ENCODE measurements at regions not wholly inside any gene's neighbourhood (a gene's known extent, or its start where the extent isn't known, plus 50 kb on each side); places are given as distances from the start of the nearest gene placed in this dataset.

DNA sequence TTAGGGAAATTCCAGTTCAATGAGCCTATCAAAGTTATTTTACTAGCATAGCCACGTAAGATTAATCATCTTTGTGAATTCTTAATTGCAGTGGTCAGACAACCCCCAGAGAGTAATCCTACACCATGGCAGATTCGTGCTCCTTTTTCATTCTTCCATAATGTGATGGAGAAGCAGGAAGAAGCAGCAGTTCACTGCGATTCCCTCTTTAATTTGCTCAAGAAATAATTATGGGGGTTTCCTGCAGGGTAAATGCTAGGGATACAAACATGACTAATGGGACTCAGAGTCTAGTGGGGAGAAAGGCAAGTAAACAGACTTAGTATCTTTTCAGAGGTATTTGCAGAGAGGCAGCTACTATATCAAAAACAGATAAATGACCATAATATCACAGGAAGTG is 175.8 kb upstream of the HNRNPA3 start:
- no peak for ATAC-seq
- Histone ChIP-seq H3K9me3 (no peaks in the 10 kb centered on the region), H3K27ac (no peak overlapping the region), H3K27me3 (no peaks in the 10 kb centered on the region), H3K36me3 (no peaks in the 10 kb centered on the region), H3K4me1 (no peaks in the 10 kb centered on the region), H3K4me3 (no peak overlapping the region)
- TF ChIP-seq, protein P1, sequence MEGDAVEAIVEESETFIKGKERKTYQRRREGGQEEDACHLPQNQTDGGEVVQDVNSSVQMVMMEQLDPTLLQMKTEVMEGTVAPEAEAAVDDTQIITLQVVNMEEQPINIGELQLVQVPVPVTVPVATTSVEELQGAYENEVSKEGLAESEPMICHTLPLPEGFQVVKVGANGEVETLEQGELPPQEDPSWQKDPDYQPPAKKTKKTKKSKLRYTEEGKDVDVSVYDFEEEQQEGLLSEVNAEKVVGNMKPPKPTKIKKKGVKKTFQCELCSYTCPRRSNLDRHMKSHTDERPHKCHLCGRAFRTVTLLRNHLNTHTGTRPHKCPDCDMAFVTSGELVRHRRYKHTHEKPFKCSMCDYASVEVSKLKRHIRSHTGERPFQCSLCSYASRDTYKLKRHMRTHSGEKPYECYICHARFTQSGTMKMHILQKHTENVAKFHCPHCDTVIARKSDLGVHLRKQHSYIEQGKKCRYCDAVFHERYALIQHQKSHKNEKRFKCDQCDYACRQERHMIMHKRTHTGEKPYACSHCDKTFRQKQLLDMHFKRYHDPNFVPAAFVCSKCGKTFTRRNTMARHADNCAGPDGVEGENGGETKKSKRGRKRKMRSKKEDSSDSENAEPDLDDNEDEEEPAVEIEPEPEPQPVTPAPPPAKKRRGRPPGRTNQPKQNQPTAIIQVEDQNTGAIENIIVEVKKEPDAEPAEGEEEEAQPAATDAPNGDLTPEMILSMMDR (IDR thresholded peaks at IDR 0.05): no peak
- intact Hi-C loops (cut with DNase I): no loop called here
- DNase-seq: no peak

DNA sequence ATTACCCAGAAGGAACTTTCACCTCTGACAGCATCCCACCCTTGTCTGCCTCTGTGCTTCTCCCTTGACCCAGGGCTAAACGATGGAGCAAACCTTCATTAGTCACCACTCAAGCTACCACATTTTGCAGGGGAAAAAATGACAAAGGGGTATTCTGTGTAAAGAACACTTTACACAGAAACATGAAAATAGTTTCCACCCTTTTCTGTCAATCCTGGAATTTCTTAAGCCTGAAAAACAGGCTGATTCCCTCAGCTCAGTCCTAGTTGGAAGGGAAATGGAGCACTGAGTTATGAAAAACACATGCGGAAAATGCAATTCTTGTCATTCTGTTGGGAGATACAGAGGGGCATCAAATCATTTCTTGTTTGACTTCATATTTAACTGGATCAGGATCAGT is 175.0 kb upstream of the HNRNPA3 start:
- Histone ChIP-seq H3K36me3 (no peaks in the 10 kb centered on the region), H3K27ac (no peak overlapping the region), H3K27me3 (no peaks in the 10 kb centered on the region), H3K4me1 (no peaks in the 10 kb centered on the region), H3K4me3 (no peak overlapping the region), H3K9me3 (no peaks in the 10 kb centered on the region)
- ATAC-seq: no peak
- intact Hi-C loops (cut with DNase I): no loop called here
- TF ChIP-seq, protein P1 (IDR thresholded peaks at IDR 0.05): no peak
- DNase-seq: no peak

DNA sequence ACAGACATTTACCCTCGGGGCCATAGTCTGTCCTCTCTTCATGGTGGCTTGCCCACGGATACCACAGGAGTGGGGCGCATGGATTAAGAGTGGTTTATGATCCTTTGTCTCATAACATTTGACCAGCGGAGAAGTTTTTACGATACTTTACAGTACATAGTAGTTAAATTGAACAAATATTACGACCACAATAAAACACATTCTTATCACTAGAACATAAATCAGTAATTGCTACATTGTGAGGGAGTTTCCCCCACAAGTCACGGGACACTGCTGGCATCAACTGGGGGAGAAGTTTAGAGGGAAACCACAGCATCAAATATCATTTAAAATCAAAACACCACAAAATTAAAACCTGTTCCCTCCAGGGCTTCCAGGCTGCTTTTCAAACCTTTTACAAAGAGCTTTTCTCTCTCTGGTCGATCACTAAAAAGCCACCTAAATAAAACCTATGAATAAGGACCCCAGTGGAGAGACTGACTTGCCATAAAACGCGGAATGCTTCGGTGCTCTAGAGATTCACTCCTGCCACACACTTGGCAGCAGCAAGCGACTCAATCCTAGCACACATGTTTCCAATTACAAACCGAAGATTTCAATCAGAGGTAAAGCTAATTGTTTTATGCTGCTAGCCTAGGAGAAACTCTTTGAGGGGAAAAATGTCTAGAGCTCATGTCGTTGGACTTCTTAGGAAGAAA is 173.7 kb upstream of the HNRNPA3 start:
- H3K4me1 ChIP-seq: no peaks in the 10 kb centered on the region
- H3K4me3 ChIP-seq: no peak overlapping the region
- no peak overlapping the region for H3K27ac ChIP-seq
- no peaks in the 10 kb centered on the region for H3K27me3 ChIP-seq
- intact Hi-C loops (cut with DNase I): no loop called here
- DNase-seq: no peak
- H3K9me3 ChIP-seq: no peaks in the 10 kb centered on the region
- no peak for ATAC-seq
- TF ChIP-seq, protein P1 (IDR thresholded peaks at IDR 0.05): no peak
- no peaks in the 10 kb centered on the region for H3K36me3 ChIP-seq

DNA sequence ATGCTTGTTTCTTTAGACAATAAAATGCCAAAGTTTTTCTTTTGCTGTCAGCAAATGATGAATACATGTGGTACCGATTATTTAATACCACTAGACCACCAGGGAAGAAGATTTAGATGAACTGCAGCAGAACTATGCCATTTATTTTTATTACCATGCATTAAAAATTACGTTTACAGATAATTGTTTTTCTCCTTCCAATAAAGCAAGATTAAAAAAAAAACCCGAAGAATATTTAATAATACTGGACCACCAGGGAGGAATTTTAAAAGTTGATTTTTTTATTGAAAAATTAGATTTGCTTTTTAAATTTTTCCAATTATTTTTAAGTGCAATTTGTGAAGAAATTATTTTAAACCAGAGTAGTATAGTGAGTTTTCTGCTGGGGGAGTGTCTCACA is 170.3 kb upstream of the HNRNPA3 start:
- Histone ChIP-seq H3K27ac (no peak overlapping the region), H3K4me3 (no peak overlapping the region), H3K36me3 (no peaks in the 10 kb centered on the region), H3K4me1 (no peaks in the 10 kb centered on the region), H3K27me3 (no peaks in the 10 kb centered on the region), H3K9me3 (no peaks in the 10 kb centered on the region)
- ATAC-seq (no peak), DNase-seq (no peak)
- intact Hi-C loops (cut with DNase I): no loop called here
- TF ChIP-seq, protein P1 (IDR thresholded peaks at IDR 0.05): no peak

DNA sequence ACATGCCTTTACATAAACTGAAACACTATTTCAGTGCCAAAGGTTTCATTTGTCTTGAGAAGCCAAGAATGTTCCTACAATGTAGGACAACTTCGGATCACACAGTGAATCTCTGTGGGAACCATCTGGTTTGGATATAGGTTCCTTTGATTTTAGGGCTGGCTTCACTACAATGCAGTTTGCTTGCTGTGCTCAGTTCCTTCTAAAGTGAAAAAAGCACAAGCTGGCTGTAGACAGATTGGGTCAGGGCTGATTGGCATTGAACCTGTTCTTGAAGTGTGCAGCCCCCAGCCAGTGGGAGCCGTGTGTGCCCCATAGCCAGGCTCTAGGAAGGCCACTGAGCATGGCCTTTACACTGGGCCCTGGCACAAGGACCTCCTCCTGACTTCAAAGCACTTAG is 167.9 kb upstream of the HNRNPA3 start:
- intact Hi-C loops (cut with DNase I): no loop called here
- H3K9me3 ChIP-seq: no peaks in the 10 kb centered on the region
- no peak for DNase-seq
- ATAC-seq: no peak
- H3K4me3 ChIP-seq: no peak overlapping the region
- TF ChIP-seq, protein P1 (IDR thresholded peaks at IDR 0.05): no peak
- H3K27ac ChIP-seq: no peak overlapping the region
- H3K27me3 ChIP-seq: no peaks in the 10 kb centered on the region
- no peaks in the 10 kb centered on the region for H3K36me3 ChIP-seq
- H3K4me1 ChIP-seq: no peaks in the 10 kb centered on the region

DNA sequence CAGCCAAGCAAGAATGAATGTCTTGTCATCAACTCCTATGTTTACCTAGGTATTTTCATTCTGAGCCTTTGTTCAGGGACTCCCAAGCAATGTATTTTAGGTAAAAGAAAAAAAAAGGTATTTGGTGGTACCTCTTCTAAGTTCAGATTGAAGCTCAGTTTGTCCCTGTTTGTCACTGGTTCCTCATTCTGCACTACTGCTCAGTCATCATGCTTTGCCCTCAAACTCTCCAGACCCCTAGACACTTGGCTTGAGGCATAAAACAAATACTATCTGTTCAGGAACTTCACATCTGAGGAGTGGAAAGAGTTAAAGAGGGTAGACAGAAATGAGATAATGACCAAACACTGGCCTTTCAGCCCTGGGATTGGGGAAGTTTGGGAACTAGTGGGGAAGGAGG is 163.6 kb upstream of the HNRNPA3 start:
- Histone ChIP-seq H3K27ac (no peak overlapping the region), H3K36me3 (no peaks in the 10 kb centered on the region), H3K9me3 (no peaks in the 10 kb centered on the region), H3K4me1 (no peaks in the 10 kb centered on the region), H3K4me3 (no peak overlapping the region), H3K27me3 (no peaks in the 10 kb centered on the region)
- intact Hi-C loops (cut with DNase I): no loop called here
- DNase-seq (no peak), ATAC-seq (no peak)
- TF ChIP-seq, protein P1 (IDR thresholded peaks at IDR 0.05): no peak

All from upper lobe of right lung (tissue), 1 donor.